PFSK-1 (cell line): ENCODE measurements at regions not wholly inside any gene's neighbourhood (a gene's known extent, or its start where the extent isn't known, plus 50 kb on each side); places are given as distances from the start of the nearest gene placed in this dataset.

ENCODE experiments used
- FOXP2 ChIP-seq: optimal IDR thresholded peaks from 2 replicates; pipeline ENCODE3; 2011; ENCODE audit warnings: borderline replicate concordance, control low read depth, inconsistent platforms; ENCODE audit not compliant: insufficient read depth; ENCODE audit errors: extremely low read length, extremely low read depth
- POLR2AphosphoS5 ChIP-seq: IDR thresholded peaks from 2 replicates; pipeline ENCODE4 v1.6.1; 2012; ENCODE audit warnings: low read depth, mild to moderate bottlenecking, control low read depth, low read length, moderate library complexity
- SIN3A ChIP-seq: IDR thresholded peaks from 2 replicates; pipeline ENCODE4 v1.6.1; 2012; ENCODE audit warnings: mild to moderate bottlenecking, low read length, moderate library complexity, borderline replicate concordance; ENCODE audit not compliant: insufficient read depth
- TAF1 ChIP-seq: IDR thresholded peaks from 2 replicates; pipeline ENCODE4 v1.6.1; 2012; ENCODE audit warnings: low read length, control low read depth, borderline replicate concordance; ENCODE audit not compliant: insufficient read depth
- TF ChIP-seq, protein P1 (sequence below), 2 experiments: IDR thresholded peaks; 2 replicates each; pipeline versions ENCODE4 v1.6.1 to v1.8.0; 2011 to 2012; ENCODE audit warnings: low read depth in 2 of 2, low read length in 2 of 2, control low read depth in 1 of 2, inconsistent platforms in 1 of 2, mild to moderate bottlenecking in 1 of 2, moderate library complexity in 1 of 2; ENCODE audit not compliant: insufficient read depth in 1 of 2

DNA sequence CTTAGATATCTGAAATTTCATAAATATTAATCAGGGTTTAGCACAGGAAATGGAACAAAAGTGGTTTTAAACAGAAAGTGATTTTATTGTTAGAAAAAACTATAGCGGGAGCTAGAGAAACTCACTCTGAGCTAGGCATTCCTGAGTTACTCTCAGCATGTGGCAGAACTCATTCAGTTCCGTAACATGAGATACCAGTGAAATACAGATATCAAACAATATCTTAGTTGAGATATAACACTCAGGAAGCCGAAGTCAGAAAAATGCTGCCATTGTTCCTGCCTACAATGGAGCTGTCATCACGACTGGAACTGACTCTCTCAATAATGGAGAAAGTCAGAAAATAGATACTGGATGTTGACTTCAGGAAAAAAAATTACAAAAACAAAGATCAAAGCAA lies 1428.7 kb downstream of the PCDH18 start:
- TF ChIP-seq TAF1: no peak
- no peak for TF ChIP-seq SIN3A
- TF ChIP-seq POLR2AphosphoS5: no peak
- TF ChIP-seq FOXP2: no peak
- TF ChIP-seq, protein P1, sequence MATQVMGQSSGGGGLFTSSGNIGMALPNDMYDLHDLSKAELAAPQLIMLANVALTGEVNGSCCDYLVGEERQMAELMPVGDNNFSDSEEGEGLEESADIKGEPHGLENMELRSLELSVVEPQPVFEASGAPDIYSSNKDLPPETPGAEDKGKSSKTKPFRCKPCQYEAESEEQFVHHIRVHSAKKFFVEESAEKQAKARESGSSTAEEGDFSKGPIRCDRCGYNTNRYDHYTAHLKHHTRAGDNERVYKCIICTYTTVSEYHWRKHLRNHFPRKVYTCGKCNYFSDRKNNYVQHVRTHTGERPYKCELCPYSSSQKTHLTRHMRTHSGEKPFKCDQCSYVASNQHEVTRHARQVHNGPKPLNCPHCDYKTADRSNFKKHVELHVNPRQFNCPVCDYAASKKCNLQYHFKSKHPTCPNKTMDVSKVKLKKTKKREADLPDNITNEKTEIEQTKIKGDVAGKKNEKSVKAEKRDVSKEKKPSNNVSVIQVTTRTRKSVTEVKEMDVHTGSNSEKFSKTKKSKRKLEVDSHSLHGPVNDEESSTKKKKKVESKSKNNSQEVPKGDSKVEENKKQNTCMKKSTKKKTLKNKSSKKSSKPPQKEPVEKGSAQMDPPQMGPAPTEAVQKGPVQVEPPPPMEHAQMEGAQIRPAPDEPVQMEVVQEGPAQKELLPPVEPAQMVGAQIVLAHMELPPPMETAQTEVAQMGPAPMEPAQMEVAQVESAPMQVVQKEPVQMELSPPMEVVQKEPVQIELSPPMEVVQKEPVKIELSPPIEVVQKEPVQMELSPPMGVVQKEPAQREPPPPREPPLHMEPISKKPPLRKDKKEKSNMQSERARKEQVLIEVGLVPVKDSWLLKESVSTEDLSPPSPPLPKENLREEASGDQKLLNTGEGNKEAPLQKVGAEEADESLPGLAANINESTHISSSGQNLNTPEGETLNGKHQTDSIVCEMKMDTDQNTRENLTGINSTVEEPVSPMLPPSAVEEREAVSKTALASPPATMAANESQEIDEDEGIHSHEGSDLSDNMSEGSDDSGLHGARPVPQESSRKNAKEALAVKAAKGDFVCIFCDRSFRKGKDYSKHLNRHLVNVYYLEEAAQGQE (IDR thresholded peaks at IDR 0.05; ENCODE audit: insufficient read depth in 1 of 2, low read depth in 2 of 2, low read length in 2 of 2): no peak

DNA sequence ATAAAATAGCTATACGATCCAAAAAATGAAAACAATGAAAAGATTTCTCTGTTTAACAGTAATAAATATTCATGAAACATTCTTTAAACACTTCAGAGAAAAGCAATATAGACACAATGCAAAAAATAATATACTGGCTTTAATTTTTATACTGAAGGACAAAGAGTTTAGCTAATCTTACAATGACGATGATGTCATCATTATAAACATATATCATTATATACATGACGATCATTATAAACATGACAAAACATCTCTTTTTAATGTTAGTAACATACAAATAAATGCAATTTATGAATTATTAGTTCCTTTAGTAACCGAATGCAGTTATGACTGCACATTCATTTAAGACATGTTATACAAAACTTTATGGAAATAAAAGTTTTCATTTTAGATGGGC lies 1434.6 kb downstream of the PCDH18 start:
- TF ChIP-seq, protein P1 (IDR thresholded peaks at IDR 0.05; ENCODE audit: insufficient read depth in 1 of 2, low read depth in 2 of 2, low read length in 2 of 2): no peak
- TF ChIP-seq POLR2AphosphoS5 (no peak), FOXP2 (no peak), SIN3A (no peak), TAF1 (no peak)

DNA sequence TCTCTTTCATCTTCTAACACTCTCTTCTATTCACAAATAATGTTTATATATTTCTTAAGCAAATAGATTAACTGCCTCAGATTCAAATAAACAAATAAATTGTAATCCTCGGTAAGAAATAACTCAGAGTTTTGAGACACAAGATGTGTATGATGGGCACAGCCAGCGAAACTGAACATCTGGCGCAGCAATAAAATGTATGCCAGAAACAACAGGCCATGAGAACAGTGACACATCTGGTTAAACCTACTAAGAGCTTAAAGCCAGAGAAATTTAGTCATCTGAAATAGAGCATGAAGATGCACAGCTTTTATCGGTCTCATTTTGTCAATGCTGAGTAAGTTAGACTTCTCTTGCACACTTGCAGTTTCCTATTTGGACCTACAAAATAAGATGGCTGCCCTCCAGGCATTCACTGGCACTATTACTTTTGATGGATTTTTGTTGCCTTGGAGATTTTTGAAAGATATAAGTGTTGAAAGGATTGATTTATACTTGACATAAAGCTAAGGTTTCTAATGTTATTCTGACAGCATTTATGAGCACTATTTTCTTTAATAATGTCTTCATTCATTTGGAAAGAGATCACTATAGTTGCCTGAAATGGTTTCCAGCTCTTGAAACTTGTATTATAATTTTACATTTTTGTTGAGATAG lies 1444.0 kb downstream of the PCDH18 start:
- no peak for TF ChIP-seq POLR2AphosphoS5
- TF ChIP-seq TAF1: no peak
- no peak for TF ChIP-seq FOXP2

DNA sequence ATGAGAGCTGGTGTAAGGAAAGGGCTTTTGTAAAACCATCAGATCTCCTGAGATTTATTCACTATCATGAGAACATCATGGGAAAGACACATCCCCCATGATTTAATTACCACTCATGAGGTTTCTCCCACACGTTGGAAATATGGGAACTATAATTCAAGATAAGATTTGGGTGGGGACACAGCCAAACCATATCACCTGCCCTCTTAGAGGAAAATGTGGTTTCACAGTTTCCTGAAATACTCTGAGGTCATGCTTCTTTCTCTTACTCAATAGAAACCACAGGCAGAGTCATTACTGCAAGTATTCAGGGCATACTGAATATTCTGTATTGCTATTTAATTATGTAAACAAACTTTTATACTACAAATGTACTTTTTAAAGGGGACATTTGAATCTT lies 1453.3 kb downstream of the PCDH18 start:
- TF ChIP-seq POLR2AphosphoS5 (no peak), TAF1 (no peak), FOXP2 (no peak), SIN3A (no peak)
- TF ChIP-seq, protein P1 (IDR thresholded peaks at IDR 0.05; ENCODE audit: insufficient read depth in 1 of 2, low read depth in 2 of 2, low read length in 2 of 2): no peak

DNA sequence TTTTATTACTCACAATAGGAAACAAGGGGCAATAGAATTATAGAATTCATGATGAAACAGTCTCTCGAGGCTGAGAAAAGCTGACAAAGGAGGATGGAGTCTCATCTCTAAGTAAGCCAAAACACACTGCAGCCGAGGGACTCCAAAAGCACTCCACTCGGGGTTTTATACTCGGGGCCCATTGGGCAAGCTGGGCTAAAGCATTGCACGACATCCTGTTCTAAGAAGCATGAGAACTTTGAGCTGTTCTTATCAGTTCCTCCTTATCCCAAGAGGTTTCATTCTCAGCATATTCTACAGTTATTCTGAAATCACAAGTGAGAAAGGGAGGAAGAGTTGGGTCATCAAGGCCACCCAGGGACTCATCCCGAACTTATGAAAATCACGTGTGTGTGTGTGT lies 1475.5 kb downstream of the PCDH18 start:
- TF ChIP-seq FOXP2 (no peak), TAF1 (no peak), SIN3A (no peak), POLR2AphosphoS5 (no peak)
- TF ChIP-seq, protein P1 (IDR thresholded peaks at IDR 0.05; ENCODE audit: insufficient read depth in 1 of 2, low read depth in 2 of 2, low read length in 2 of 2): no peak
